Neural progenitor cell (in vitro differentiated cells): ENCODE measurements at regions not wholly inside any gene's neighbourhood (a gene's known extent, or its start where the extent isn't known, plus 50 kb on each side); places are given as distances from the start of the nearest gene placed in this dataset.

Experiments used
- DNase-seq: peaks from one replicate; pipeline ENCODE4 v3.0.0-alpha.2; 2016; ENCODE audit warnings: low spot score
- H2AFZ ChIP-seq: fragments of 200-600 bp; sonication (generic); replicated peaks from 2 replicates; pipeline ENCODE4 v1.6.1; 2016; ENCODE audit warnings: antibody characterized with exemption
- H3F3A ChIP-seq: fragments of 200-600 bp; sonication (generic); 2 replicates; pipeline ENCODE4 v1.6.1; 2016; ENCODE audit warnings: antibody characterized with exemption, low read depth
- H3K27ac ChIP-seq: fragments of 200-600 bp; sonication (generic); 2 replicates; pipeline ENCODE4 v1.5.1; 2016; ENCODE audit warnings: mild to moderate bottlenecking
- H3K27me3 ChIP-seq: fragments of 200-600 bp; sonication (generic); 2 replicates; pipeline ENCODE4 v1.6.1; 2016; ENCODE audit warnings: mild to moderate bottlenecking, moderate library complexity
- H3K36me3 ChIP-seq: fragments of 200-600 bp; sonication (generic); 2 replicates; pipeline ENCODE4 v1.5.1; 2016
- H3K4me1 ChIP-seq: fragments of 200-600 bp; sonication (generic); 2 replicates; pipeline ENCODE4 v1.6.1; 2016; ENCODE audit warnings: mixed run types
- H3K4me2 ChIP-seq: fragments of 200-600 bp; sonication (generic); 2 replicates; pipeline ENCODE4 v1.6.1; 2016
- H3K4me3 ChIP-seq: fragments of 200-600 bp; sonication (generic); 2 replicates; pipeline ENCODE4 v1.5.1; 2016
- H3K79me2 ChIP-seq: fragments of 200-600 bp; sonication (generic); 2 replicates; pipeline ENCODE4 v1.6.1; 2016; ENCODE audit warnings: low read depth
- H3K9ac ChIP-seq: fragments of 200-600 bp; sonication (generic); 2 replicates; pipeline ENCODE4 v1.6.1; 2016
- H3K9me3 ChIP-seq: fragments of 200-600 bp; sonication (generic); 2 replicates; pipeline ENCODE4 v1.5.1; 2016; ENCODE audit warnings: low read depth
- H4K20me1 ChIP-seq: fragments of 200-600 bp; sonication (generic); 2 replicates; pipeline ENCODE4 v1.6.1; 2016; ENCODE audit warnings: low read depth
- H3K27ac Mint-ChIP-seq: 3 replicates; pipeline ENCODE4 v1.8.0; 2021; ENCODE audit warnings: mixed read lengths
- H3K27me3 Mint-ChIP-seq: 2 replicates; pipeline ENCODE4 v1.8.0; 2022; ENCODE audit warnings: low read depth, mild to moderate bottlenecking, inconsistent platforms, moderate library complexity, mixed read lengths; ENCODE audit not compliant: insufficient read depth
- H3K36me3 Mint-ChIP-seq: 3 replicates; pipeline ENCODE4 v1.8.0; 2021; ENCODE audit warnings: mixed read lengths
- H3K4me1 Mint-ChIP-seq: 3 replicates; pipeline ENCODE4 v1.8.0; 2021; ENCODE audit warnings: mixed read lengths
- H3K4me3 Mint-ChIP-seq: 3 replicates; pipeline ENCODE4 v1.8.0; 2021; ENCODE audit warnings: mild to moderate bottlenecking, moderate library complexity, mixed read lengths
- H3K9me3 Mint-ChIP-seq: 3 replicates; pipeline ENCODE4 v1.8.0; 2020; ENCODE audit warnings: mixed read lengths
- CTCF ChIP-seq: fragments of 200-600 bp; sonication (generic); IDR thresholded peaks from 2 replicates; pipeline ENCODE4 v1.5.1; 2017; ENCODE audit warnings: antibody characterized with exemption, mild to moderate bottlenecking
- EZH2 ChIP-seq: fragments of 200-600 bp; sonication (generic); IDR thresholded peaks from 2 replicates; pipeline ENCODE4 v1.6.1; 2017; ENCODE audit warnings: antibody characterized with exemption, mild to moderate bottlenecking, moderate library complexity
- EZH2phosphoT487 ChIP-seq: fragments of 200-600 bp; sonication (generic); IDR thresholded peaks from 2 replicates; pipeline ENCODE4 v1.6.1; 2017; ENCODE audit warnings: antibody characterized with exemption

GRCh38 chrX:97854086-97854485, 970.4 kb downstream of the RPA4 start:
- Mint-ChIP-seq H3K36me3 (peaks cover 25% of the 10 kb centered on the region), H3K4me3 (no peak overlapping the region), H3K4me1 (peaks cover 17% of the 10 kb centered on the region), H3K27me3 (no peaks in the 10 kb centered on the region), H3K27ac (no peak overlapping the region), H3K9me3 (peaks cover 24% of the 10 kb centered on the region)
- H3K4me2 ChIP-seq = no peak overlapping the region
- no peak for TF ChIP-seq EZH2
- no peak for TF ChIP-seq EZH2phosphoT487
- no peak for TF ChIP-seq CTCF
- H3K9ac ChIP-seq = no peak overlapping the region
- no peaks in the 10 kb centered on the region for H4K20me1 ChIP-seq
- H3K36me3 ChIP-seq = no peaks in the 10 kb centered on the region
- no peaks in the 10 kb centered on the region for H3K79me2 ChIP-seq
- H3K9me3 ChIP-seq = no peaks in the 10 kb centered on the region
- no peak for DNase-seq
- peak overlapping the region; percentile 83 for H2AFZ ChIP-seq
- no peak overlapping the region for H3K27ac ChIP-seq
- no peaks in the 10 kb centered on the region for H3K27me3 ChIP-seq
- H3K4me1 ChIP-seq = no peaks in the 10 kb centered on the region
- no peak overlapping the region for H3K4me3 ChIP-seq
- H3F3A ChIP-seq = no peaks in the 10 kb centered on the region

GRCh38 chrX:97858592-97858991, 974.9 kb downstream of the RPA4 start:
- TF ChIP-seq CTCF (no peak), EZH2 (no peak), EZH2phosphoT487 (no peak)
- Histone ChIP-seq H3K4me2 (no peak overlapping the region), H3K79me2 (no peaks in the 10 kb centered on the region), H3K4me1 (peaks cover 13% of the 10 kb centered on the region), H3K27me3 (no peaks in the 10 kb centered on the region), H4K20me1 (no peaks in the 10 kb centered on the region), H3K36me3 (no peaks in the 10 kb centered on the region), H3K4me3 (no peak overlapping the region), H3K9me3 (no peaks in the 10 kb centered on the region), H3F3A (no peaks in the 10 kb centered on the region), H2AFZ (no peak overlapping the region), H3K9ac (no peak overlapping the region), H3K27ac (no peak overlapping the region)
- peaks cover 24% of the 10 kb centered on the region for H3K36me3 Mint-ChIP-seq
- H3K9me3 Mint-ChIP-seq = peaks cover 23% of the 10 kb centered on the region
- no peak overlapping the region for H3K4me3 Mint-ChIP-seq
- H3K27ac Mint-ChIP-seq = peak overlapping the region; percentile 89
- peaks cover 58% of the 10 kb centered on the region for H3K4me1 Mint-ChIP-seq
- H3K27me3 Mint-ChIP-seq = no peaks in the 10 kb centered on the region
- DNase-seq = no peak

GRCh38 chrX:97860226-97860625, 976.5 kb downstream of the RPA4 start:
- H4K20me1 ChIP-seq = no peaks in the 10 kb centered on the region
- no peaks in the 10 kb centered on the region for H3F3A ChIP-seq
- H3K4me1 ChIP-seq = peaks cover 16% of the 10 kb centered on the region
- H3K27me3 ChIP-seq = no peaks in the 10 kb centered on the region
- no peaks in the 10 kb centered on the region for H3K79me2 ChIP-seq
- Mint-ChIP-seq H3K36me3 (peaks cover 29% of the 10 kb centered on the region), H3K4me1 (peaks cover 58% of the 10 kb centered on the region), H3K4me3 (no peak overlapping the region), H3K27ac (peak overlapping the region; percentile 89), H3K9me3 (peaks cover 35% of the 10 kb centered on the region), H3K27me3 (no peaks in the 10 kb centered on the region)
- no peak overlapping the region for H3K27ac ChIP-seq
- H3K9ac ChIP-seq = no peak overlapping the region
- H3K9me3 ChIP-seq = no peaks in the 10 kb centered on the region
- H3K36me3 ChIP-seq = no peaks in the 10 kb centered on the region
- peak overlapping the region; percentile 70 for H2AFZ ChIP-seq
- DNase-seq = no peak
- no peak overlapping the region for H3K4me3 ChIP-seq
- no peak overlapping the region for H3K4me2 ChIP-seq
- TF ChIP-seq EZH2 (no peak), CTCF (no peak), EZH2phosphoT487 (no peak)
